NCI-H446 (cell line): ENCODE measurements at regions not wholly inside any gene's neighbourhood (a gene's known extent, or its start where the extent isn't known, plus 50 kb on each side); places are given as distances from the start of the nearest gene placed in this dataset.

ENCODE experiments used
- DNase-seq, 2 experiments: peaks; one replicate each; lab custom pipeline; 2025; lab: John Stamatoyannopoulos, UW

DNA sequence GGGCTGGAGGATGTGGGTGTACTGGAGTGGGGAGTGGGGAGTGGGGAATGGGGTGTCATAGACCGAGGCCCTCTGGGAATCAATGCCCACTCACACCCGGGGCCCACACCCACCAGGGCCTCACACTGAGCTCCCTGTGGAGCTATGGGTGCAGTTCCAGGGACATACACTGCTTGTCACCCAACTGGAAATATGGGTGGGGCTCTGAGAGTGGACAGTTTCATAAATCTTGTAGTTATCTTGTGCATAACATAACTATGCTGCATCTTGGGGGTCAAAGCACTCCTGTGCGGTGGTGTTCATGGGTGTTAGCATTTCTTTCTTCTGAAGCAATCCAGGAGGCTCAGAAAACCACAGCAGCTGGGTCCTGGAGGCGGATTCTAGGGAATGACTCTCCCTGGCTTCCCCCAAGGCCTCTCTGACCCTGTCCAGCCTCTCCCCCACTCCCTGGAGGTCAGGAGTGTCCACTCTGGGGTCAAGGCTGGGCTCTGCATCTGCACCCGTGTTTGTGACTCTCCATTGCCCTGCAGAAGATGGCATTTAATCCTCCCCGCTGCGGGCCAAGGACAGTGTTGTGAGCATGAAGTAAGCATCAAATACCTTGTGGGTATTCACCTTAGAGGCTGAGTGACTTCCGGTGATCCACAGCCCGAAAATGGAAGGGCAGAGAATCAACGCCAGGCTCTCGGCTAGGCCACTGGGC, 172.5 kb downstream of the CTTN start:
- no peak for DNase-seq

DNA sequence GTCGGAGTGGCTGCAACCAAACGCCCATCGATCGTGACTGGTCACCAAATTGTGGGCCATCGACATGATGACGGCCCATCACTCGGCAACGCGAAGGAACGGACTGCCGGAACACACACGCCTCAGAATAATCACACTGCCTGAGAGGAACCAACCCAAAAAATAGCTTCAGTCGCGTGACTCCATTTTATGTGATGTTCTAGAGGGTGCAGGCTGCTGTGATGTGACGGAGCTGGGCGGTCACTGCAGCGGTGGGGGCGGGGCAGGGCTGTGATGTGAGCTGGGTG, 174.6 kb downstream of the CTTN start:
- DNase-seq, result no peak

DNA sequence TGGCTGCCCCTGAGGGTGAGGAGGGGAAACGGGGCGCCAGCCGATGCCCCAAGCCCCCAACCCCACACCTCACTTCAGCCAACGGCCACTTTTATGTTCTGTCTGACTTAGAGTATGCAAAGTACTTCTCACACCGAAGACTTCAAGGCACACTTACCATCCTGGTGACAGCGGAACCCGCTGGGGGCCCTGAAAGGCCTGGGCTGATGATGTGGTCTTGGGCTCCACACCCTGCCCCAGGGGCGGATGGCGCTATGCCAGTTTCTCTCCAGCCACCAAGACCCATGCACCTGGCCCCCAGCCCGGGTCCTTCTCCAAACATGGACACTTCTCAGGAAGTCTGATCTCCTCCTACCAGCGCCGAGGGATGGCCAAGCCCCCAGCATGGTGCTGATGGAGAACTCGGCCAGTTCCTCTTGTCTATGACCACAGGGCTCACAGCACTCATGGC, 175.4 kb downstream of the CTTN start:
- no peak for DNase-seq

DNA sequence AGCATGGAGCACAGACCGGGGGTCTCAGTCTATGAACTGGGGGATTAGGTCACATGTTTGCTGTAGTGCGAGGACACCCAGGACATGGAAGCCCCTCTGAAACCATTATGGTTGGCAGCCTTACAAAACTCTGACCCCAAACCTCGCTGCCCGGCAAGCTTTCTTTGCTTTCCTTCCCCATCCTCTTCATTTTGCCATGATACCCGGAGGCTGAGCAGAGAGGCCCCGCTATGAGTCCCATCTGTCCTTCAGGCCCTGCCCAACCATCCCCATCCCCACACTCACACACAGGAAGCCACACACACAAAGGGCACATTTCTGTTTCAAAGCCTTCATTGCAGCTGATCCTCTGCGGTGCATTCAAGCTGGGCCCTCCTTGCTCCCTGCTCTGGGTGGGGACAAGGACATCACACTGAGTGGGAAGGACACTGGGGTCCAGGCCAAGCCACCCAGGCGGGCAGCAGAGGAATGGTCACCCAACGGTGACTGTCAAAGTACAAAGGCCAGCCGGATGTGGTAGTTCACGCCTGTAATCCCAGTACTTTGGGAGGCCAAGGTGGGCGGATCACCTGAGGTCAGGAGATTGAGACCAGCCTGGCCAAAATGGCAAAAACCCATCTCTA, 176.5 kb downstream of the CTTN start:
- DNase-seq, result no peak

DNA sequence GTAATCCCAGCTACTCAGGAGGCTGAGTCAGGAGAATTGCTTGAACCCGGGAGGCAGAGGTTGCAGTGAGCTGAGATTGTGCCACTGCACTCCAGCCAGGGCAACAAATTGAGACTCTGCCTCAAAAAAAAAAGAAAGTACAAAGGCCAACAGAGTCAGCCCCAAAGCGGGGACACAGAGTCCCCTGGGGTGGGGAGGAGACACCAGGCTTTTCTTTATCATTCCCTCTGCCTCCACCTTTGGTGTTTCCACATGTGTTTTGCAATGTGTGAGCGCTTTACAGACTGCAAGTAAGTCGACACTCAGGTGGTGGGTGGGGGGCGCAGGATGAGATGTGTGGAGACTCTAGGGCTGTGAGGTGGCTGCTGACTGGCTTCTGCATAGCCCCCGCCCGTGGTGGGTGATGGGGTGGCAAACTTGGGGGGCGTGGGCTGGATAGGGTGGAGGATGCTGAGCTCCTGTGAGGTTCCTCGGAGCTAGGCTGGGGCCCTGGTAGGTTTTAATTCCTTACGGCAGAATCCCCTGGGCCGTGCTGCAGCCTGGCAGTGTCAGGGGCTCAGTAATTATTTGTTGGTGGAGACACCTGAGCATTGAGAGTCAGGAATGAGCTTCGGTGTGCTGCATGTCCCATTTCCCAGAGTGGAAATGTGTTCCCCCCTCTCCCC, 177.2 kb downstream of the CTTN start:
- DNase-seq, result no peak

DNA sequence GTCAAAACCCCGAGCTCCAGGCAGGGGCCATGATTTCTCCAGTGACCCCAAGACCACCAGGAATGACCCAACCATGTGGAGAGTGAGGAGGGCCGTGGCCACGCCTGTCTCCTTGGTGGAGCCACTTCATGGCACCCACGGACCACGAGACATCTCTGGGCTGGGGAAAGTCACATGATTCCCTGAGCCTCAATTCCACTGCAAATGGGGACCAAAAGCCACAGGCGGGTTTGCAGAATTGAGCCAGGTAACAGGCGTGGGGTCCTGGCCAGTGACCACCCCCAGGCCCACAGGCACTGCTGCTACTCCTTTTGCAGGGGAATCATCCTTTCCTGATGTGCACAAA, 178.9 kb downstream of the CTTN start:
- DNase-seq, result no peak

DNA sequence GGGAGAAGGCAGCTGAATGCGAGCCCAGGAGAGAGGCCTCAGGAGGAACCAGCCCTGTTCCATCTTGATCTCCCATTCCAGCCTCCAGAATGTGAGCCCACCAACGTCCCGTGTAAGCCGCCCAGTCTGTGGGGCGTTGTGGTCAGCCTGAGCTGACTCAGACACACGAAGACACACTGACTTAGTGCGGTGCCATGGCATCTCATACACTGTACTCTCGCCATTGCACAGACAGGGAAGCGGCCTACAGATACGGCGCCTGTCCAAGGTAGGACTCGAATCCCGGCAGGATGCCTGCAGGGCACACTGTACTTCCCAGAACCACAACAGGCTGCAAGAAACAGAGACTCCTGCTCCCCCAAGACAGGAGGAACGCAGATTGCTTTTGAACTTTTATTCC, 179.6 kb downstream of the CTTN start:
- DNase-seq, result no peak

DNA sequence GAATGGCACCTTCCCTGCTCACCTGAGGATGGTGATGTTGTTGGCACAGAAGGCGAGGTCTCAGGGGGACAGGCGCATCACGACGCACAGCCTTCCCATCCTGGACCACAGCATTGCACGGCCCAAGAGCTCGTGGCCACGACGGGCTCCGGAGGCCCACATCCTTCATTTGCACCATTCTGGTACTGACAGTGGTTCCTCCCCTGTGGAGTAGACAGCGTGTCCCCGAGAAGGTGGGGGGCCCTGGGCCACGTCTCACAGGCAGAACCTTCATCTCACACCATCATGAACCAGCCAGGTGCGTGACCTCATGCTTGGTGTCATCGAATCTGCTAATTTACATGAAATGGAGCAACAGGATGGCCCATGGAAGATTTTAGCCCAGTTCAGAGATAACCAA, 180.0 kb downstream of the CTTN start:
- no peak for DNase-seq

DNA sequence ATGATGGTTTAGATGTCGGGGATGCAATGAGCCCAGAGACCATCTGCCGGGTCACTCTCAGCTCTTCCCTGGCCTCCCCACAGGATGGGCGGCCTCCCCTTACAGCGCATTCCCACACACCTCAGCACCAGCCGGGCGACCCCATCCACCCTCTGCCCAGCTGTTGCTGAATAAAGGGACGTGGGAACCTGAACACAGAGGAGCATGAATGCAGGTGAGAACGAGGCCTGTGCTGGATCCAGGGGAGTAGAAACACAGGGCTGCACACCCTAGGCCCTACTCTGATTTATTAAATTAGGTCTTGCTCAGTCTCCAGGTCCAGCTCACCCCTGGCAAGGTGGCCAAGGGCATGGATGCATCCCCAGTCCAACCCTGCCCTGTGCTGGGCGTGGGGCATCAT, 180.5 kb downstream of the CTTN start:
- no peak for DNase-seq

DNA sequence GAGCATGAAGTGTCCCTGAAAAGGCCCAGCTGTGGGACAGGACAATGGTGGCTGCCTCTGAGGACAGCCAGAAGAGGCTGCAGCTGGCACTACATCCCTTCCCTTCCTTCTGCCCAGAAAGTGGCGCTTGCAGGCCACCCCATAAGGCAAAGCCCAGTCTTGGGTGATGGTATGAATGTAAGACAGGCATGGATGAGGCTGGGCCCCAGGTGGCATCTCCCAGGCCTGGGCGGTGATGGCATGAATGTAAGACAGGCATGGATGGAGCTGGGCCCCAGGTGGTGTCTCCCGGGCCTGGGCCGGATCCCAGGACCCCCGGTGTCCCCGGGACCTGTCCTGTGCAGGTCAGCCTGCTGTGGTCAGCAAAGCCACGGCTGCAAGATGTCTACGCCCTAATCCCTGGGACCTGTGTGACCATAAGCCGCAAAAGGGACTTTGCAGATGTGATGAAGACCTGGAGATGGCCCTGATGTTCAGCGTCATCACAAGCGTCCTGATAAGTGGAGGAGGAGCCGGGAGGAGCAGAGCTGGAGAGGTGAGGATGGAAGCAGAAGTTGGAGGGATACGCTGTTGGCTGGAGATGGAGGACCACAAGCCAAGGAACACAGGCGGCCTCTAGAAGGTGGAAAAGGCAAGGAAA, 181.1 kb downstream of the CTTN start:
- no peak for DNase-seq

DNA sequence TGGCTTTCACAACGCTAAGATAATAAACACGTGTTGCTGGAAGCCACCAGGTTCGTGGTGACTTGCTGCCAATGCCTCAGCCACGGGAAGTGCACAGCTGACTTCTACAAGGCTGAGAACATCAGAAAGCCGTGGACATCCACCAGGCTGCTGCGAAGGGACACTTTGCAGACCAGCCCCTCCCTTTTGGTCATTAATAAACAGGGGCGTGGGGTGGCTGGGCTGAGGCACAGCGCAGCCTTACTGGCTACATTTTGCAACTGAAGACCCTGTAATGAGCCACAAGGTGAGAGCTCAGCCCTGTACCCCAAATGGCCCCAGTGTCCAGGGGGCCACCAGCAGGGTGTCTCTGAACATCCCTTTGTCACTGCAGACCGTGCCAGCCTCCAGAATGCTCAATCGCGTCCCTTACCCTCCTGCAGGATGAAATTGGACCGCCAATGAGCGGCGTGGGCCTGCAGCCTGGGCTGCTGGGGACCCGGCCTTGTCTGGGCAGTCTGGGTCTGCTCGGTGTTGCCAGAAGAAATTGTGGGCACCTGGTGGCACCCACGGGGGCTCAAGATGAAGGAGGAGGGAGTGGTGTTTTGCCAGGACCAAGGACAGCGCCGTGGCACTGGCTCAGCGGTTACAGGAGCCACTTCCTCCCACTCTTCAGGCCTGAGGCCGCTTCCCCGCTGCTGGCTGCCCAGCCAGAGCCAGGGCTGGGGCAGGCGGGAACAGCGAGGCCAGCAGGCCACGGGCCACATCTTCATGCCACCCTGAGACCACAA, 181.9 kb downstream of the CTTN start:
- no peak for DNase-seq

DNA sequence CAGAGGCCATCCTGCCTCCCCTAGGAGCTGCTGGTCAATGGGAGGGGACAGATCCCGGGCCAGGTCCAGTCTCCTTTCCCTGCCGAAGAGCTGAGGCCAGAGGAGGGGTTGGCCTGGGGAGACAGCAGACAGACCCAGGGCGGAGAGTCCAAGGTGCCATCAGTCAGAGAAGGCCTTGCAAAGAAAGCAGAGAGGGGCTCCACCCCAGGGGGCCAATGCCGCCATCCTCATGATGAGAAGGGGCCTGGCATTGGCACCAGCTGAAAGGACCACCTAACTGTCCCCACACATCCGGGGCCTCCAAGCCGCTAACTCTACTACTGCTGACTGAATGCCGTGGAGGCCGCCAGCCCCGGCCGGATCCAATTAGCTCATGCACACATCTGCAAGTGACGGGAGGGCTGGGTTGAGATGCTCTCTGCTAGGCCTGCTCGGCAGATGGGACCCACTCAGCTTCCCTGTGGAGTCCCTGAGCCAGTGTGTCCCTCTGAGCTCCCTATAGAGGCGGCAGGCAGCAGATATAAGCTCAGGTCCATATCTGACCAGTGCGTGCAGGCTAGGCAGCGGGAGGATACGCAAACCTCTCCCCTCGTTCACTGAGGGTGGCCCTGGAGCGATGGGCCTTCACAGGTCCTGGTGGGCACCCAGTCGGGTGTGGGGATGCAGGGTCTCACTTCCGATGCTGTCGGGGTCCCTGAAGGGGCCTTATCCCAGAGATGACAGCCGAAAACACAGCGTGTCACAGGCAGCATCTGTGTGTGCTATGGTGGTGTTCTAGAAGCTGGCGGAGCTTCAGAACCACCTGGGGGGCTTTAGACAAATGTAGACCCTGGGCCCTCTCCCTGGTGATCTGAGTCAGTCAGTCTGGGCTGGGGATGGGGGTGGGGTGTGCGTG, 183.9 kb downstream of the CTTN start:
- DNase-seq, result no peak

DNA sequence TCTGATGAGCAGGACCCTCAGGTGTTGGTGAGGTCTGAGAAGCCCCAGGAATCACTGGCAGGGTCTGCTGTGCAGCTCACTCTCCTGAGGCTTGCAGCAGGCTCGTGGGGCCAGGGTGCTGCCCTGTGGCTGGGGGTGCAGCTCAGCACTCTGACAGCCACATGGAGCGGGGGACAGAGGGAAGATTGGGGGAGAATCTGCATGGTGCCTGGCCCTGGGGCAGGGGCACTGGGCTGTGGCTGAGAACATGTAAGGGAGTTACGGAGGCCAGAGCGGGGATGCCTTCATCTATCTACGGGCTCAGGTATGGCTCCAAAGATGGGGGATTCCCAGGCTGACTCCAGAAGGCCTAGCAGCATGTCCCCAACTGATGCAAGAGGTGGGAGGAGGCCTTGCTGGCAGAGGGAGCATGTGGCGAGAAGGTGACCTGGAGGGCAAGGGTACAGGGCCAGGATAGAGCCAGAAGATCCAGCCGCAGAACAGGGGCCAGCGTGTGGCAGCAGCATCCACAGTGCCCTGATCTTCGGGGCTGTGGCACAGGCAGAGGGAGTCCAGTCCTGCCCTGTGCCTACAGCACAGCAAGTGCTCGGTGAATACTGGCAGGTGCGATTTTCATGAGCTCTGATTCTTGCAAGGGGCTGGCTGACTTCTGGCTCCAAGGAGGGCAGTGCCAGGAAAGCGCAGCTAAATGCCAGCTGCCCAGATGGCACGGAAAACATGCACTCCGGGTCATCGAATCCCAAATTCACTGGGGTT, 184.7 kb downstream of the CTTN start:
- no peak for DNase-seq

DNA sequence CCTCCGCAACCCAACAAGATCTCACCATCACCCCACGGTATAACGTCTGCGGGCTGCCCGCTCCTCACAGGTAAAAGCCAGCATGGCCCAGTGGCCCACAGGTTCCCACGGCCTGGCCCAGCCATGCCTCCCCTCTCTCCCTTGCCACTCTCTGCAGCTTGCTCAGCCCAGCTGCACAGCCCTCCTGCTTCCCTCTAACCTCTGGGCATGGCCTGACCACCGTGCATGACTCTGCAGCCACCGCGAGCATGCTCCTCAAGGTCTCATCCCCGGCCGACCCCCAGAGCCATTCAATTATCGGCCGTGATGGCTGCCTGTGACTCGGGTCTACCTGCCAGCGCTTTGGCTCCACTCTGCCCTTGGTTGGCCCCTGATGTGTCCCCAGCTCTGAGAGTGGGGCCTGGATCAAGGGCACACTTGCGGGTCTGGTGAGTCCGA, 185.5 kb downstream of the CTTN start:
- no peak for DNase-seq

DNA sequence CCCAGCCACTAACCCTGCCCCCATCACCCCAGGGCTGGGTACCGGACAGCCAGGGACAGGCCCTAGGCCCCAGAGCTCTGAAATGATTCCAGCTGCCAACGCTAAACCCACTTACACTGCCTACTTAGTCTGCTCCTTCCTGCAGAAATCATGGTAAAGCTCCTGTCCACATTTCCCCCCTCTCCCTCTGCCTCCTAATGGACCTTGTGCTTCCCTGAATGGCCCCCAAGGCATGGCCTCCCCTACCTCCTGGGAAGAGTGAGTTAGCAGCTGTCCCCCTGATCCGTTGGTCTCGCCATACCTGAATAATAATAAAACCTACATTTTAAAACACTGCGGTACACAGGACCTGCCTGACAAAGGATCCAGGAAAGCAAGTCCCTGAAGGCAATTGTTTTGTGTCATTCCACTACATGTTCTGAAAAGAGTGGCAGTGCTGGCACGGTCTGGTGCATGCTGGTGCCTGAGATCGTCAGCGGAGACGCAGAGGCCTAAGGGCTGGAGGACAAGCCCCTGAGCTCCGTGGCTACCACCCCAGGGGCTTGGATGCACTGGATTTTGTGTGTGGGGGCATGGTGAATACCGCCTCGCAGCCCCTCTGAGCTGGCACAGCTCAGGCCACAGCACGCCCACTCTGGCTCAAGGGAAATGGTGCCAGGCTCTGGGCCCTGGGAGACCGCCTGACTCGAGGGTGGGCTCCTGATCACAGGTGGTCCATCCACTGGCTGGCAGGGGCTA, 186.3 kb downstream of the CTTN start:
- DNase-seq, result no peak

DNA sequence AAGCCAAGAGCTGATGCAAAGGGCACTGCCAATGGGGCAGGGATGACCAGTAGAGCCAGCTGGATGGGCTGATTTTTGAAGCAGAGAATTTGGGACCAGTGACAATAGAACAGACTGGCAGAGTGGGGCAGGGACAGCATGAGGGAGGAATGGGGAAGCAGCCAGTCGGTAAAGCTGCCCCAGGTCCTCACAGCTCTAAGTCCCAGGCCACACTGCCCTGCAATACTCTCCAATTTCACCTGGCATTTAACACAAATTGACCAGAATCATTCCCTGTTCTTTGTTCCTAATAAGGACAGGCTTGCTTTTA, 186.9 kb downstream of the CTTN start:
- DNase-seq, result no peak

DNA sequence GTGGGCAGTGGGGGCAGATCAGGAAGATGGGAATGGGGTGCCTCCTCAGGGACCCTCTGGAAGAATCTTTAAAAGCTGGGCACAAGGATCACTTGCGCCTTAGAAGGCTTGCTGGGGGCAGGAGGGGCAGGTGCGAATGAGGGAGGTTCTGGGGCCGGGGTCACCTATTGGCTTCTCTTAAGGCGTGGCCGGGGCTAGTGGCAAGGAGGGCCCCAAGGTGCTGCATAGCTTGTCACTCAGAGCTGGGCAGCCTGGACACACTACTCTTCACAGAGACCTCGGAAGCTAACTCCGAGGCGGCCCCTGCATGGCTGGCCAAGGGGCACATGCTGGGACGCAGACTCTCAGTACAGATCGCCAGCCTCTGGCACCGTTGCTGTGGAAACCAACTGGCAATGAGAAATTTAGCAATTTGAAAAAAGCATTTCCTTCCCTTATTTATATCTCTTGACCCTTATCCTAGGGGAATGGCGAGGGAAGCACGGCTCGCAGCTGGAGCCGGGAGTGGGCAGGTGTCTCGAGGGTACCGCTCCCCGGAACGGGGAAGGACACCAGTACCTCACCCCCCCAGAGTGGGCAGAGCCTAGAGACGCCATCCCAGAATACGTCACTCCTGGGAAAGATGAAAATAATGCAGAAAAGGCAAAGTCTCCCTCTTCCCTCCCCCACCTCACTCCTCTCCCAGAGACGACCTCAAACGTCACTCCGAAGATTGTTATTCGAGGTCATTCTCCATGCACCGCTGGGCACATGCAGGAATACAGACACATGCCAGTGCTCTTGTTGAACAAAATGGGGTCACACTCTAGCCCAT, 188.1 kb downstream of the CTTN start:
- DNase-seq, result no peak

DNA sequence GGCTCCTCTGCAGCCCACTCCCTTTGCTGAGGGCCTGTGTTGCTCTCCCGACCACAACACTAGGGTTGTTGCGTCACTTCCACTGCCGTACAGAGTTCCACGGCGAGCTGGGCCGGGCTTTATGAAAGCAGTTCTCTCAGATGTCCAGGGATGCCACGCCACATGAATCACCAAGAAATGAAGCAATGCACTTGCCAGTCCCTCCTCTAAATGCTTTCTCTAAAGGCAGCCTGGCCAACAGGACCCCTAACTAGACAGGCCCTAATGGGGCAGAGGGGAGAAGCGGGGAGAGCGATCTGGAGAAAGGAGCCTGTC, 188.7 kb downstream of the CTTN start:
- no peak for DNase-seq

DNA sequence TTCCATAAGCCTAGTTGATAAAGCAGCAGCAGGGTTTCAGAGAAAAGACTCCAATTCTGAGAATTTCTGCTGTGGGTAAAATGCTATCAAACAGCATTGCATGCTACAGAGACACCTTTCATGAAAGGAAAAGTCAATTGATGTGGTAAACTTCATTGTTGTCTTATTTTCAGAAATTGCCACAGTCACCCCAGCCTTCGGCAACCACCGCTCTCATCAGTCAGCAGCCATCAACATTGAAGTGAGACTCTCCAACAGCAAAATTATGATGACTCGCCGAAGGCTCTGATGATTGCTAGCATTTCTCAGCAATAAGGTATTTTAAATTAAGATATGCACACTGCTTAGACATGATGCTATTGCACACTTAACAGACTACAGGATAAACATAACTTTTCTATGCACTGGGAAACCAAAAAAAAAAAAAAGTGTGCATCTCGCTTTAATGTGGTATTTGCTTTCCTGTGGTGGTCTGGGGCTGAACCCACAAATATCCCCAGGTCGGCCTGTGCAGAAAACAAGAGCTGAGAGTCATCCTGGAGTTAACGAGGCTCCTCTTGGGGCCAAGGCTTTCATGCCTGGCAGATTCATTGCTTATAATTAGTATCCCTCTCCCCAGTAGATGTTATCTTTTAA, 192.1 kb downstream of the CTTN start:
- no peak for DNase-seq
